ENCODE measurements at regions not wholly inside any gene's neighbourhood (a gene's known extent, or its start where the extent isn't known, plus 50 kb on each side); places are given as distances from the start of the nearest gene placed in this dataset.

DNA sequence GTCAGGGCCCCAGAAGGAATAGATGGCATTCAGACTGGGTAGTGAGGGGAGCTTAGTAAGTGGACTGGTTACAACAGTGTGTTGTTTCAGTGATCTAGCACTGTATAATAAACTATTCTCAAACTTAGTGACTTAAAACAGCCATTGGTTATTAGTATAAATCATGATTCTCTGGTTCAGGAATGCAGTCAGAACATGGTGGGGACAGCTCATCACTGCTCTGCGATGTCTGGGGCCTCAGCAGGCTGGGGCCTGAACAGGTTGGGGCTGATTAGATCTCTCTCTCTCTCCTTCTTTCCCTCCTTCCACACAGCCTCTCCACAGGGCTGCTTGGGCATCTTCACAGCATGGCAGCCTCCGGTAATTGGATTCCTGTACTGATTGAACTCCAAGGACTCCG lies 160.4 kb downstream of the GATB start:
- SMC1A ChIA-PET (ENCODE audit: uncharacterized antibody, unreplicated experiment), result no interaction called here
- RAD21 ChIA-PET (ENCODE audit: unreplicated experiment), result no interaction called here
- 18% methylated on average over 3 of the region's 3 CpGs for WGBS (ENCODE audit: insufficient coverage, insufficient replicate concordance, low lambda C conversion rate, missing lambda C conversion rate)
- Histone ChIP-seq H3K4me1 (ENCODE audit: control insufficient read depth, insufficient read depth, low read length) (no peaks in the 10 kb centered on the region), H3K4me2 (ENCODE audit: control insufficient read depth, insufficient read depth) (no peak overlapping the region), H3K27me3 (replicated peaks in 1 of 2; ENCODE audit: control insufficient read depth in 2 of 2, insufficient read depth in 2 of 2, low read length in 1 of 2) (peaks cover 0 to 3% of the 10 kb centered on the region in 2 experiments; a peak in 3 of 4 replicates), H2AFZ (ENCODE audit: control insufficient read depth, low read depth, low read length) (no peak overlapping the region), H4K20me1 (ENCODE audit: control insufficient read depth, insufficient read depth) (no peaks in the 10 kb centered on the region), H3K9me3 (replicated peaks; ENCODE audit: control insufficient read depth, insufficient read depth, low read length) (no peaks in the 10 kb centered on the region), H3K4me3 (no peak overlapping the region), H3K79me2 (ENCODE audit: control insufficient read depth, insufficient read depth, low read length) (no peaks in the 10 kb centered on the region), H3K36me3 (ENCODE audit: control insufficient read depth in 2 of 2, insufficient read depth in 2 of 2, low read length in 1 of 2) (no peaks in the 10 kb centered on the region), H3K27ac (ENCODE audit: control insufficient read depth, insufficient read depth) (no peak overlapping the region), H3K9ac (ENCODE audit: control insufficient read depth, insufficient read depth, low read length) (no peak overlapping the region)
- TF ChIP-seq, protein P1, sequence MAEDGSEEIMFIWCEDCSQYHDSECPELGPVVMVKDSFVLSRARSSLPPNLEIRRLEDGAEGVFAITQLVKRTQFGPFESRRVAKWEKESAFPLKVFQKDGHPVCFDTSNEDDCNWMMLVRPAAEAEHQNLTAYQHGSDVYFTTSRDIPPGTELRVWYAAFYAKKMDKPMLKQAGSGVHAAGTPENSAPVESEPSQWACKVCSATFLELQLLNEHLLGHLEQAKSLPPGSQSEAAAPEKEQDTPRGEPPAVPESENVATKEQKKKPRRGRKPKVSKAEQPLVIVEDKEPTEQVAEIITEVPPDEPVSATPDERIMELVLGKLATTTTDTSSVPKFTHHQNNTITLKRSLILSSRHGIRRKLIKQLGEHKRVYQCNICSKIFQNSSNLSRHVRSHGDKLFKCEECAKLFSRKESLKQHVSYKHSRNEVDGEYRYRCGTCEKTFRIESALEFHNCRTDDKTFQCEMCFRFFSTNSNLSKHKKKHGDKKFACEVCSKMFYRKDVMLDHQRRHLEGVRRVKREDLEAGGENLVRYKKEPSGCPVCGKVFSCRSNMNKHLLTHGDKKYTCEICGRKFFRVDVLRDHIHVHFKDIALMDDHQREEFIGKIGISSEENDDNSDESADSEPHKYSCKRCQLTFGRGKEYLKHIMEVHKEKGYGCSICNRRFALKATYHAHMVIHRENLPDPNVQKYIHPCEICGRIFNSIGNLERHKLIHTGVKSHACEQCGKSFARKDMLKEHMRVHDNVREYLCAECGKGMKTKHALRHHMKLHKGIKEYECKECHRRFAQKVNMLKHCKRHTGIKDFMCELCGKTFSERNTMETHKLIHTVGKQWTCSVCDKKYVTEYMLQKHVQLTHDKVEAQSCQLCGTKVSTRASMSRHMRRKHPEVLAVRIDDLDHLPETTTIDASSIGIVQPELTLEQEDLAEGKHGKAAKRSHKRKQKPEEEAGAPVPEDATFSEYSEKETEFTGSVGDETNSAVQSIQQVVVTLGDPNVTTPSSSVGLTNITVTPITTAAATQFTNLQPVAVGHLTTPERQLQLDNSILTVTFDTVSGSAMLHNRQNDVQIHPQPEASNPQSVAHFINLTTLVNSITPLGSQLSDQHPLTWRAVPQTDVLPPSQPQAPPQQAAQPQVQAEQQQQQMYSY (CRISPR knock-in tag; IDR thresholded peaks at IDR 0.05), result no peak
- TF ChIP-seq SUPT20H (IDR thresholded peaks at IDR 0.05; ENCODE audit: borderline replicate concordance, control insufficient read depth, low read depth, low read length) (no peak), FOXK2 (IDR thresholded peaks at IDR 0.05) (no peak), ZNF274 (IDR thresholded peaks at IDR 0.05; ENCODE audit: insufficient read depth, insufficient read length) (no peak), POU2F2 (IDR thresholded peaks at IDR 0.05; ENCODE audit: borderline replicate concordance, low read depth, low read length) (no peak)
- ATAC-seq (no peak), DNase-seq (ENCODE audit: low read depth, low spot score) (no peak), FAIRE-seq (no peak)
- intact Hi-C loops (cut with micrococcal nuclease; ENCODE audit: unreplicated experiment), result no loop called here
- CTCF ChIA-PET, result interaction anchor here (1.7 kb wide), 1 partner anchor 10 kb away, joined by 3 read pairs; no protein-coding TSS in a partner anchor
- BruUV-seq (replicated peaks), result no TSS peak
- POLR2A ChIA-PET, result no interaction called here
- in situ Hi-C loops (cut with MboI), result no loop called here
